MM.1S (cell line): ENCODE measurements at regions not wholly inside any gene's neighbourhood (a gene's known extent, or its start where the extent isn't known, plus 50 kb on each side); places are given as distances from the start of the nearest gene placed in this dataset.

Experiments
- DNase-seq: peaks from one replicate; pipeline ENCODE4 v3.0.0-alpha.2; 2015
- H2AFZ ChIP-seq: fragments of 300-600 bp; sonication (generic); 2 replicates; pipeline ENCODE4 v1.6.0; 2016; ENCODE audit warnings: antibody characterized with exemption, low read length
- H3F3A ChIP-seq: fragments of 300-600 bp; sonication (generic); 2 replicates; pipeline ENCODE4 v1.6.1; 2016; ENCODE audit warnings: mild to moderate bottlenecking, antibody characterized with exemption, low read length, moderate library complexity, mixed read lengths; ENCODE audit not compliant: insufficient read depth
- H3K27ac ChIP-seq: fragments of 300-600 bp; sonication (generic); 2 replicates; pipeline ENCODE4 v1.5.1; 2016; ENCODE audit warnings: mild to moderate bottlenecking, low read length
- H3K27me3 ChIP-seq: fragments of 300-600 bp; sonication (generic); replicated peaks from 2 replicates; pipeline ENCODE4 v1.6.0; 2016; ENCODE audit warnings: low read length; ENCODE audit not compliant: insufficient read depth
- H3K36me3 ChIP-seq: fragments of 300-600 bp; sonication (generic); replicated peaks from 2 replicates; pipeline ENCODE4 v1.6.1; 2016; ENCODE audit warnings: mild to moderate bottlenecking, low read length, mixed read lengths; ENCODE audit not compliant: insufficient read depth
- H3K4me1 ChIP-seq: fragments of 300-600 bp; sonication (generic); 2 replicates; pipeline ENCODE4 v1.6.1; 2016; ENCODE audit warnings: low read length, mixed read lengths
- H3K4me2 ChIP-seq: fragments of 300-600 bp; sonication (generic); 2 replicates; pipeline ENCODE4 v1.6.0; 2016; ENCODE audit warnings: low read depth, low read length
- H3K4me3 ChIP-seq: fragments of 300-600 bp; sonication (generic); 2 replicates; pipeline ENCODE4 v1.5.1; 2016; ENCODE audit warnings: low read length, mixed read lengths
- H3K79me2 ChIP-seq: fragments of 300-600 bp; sonication (generic); 2 replicates; pipeline ENCODE4 v1.6.1; 2016; ENCODE audit warnings: mixed run types, low read length, mixed read lengths
- H3K9ac ChIP-seq: fragments of 300-600 bp; sonication (generic); 2 replicates; pipeline ENCODE4 v1.6.1; 2016; ENCODE audit warnings: low read length, mixed read lengths
- H3K9me2 ChIP-seq: fragments of 300-600 bp; sonication (generic); replicated peaks from 2 replicates; pipeline ENCODE4 v1.6.1; 2016; ENCODE audit warnings: mild to moderate bottlenecking, low read length, mixed read lengths; ENCODE audit not compliant: insufficient read depth
- H3K9me3 ChIP-seq: fragments of 300-600 bp; sonication (generic); replicated peaks from 2 replicates; pipeline ENCODE4 v1.6.1; 2016; ENCODE audit warnings: mild to moderate bottlenecking, low read length, mixed read lengths; ENCODE audit not compliant: insufficient read depth
- H4K20me1 ChIP-seq: fragments of 300-600 bp; sonication (generic); 2 replicates; pipeline ENCODE4 v1.6.1; 2016; ENCODE audit warnings: mild to moderate bottlenecking, low read length, moderate library complexity, mixed read lengths; ENCODE audit not compliant: insufficient read depth
- EZH2 ChIP-seq: fragments of 300-600 bp; sonication (generic); optimal IDR thresholded peaks from 2 replicates; pipeline ENCODE3; 2017; ENCODE audit warnings: low read depth, mild to moderate bottlenecking, antibody characterized with exemption, low read length, mixed read lengths
- EZH2phosphoT487 ChIP-seq: fragments of 300-600 bp; sonication (generic); IDR thresholded peaks from 2 replicates; pipeline ENCODE4 v1.6.1; 2018; ENCODE audit warnings: antibody characterized with exemption, low read length
- TF ChIP-seq, protein P1 (sequence below): fragments of 300-600 bp; sonication (generic); IDR thresholded peaks from 2 replicates; pipeline ENCODE4 v1.5.1; 2016; ENCODE audit warnings: antibody characterized with exemption, low read length, mixed read lengths

GRCh38 chr3:127501177-127501576 is 89.4 kb downstream of the TPRA1 start:
- H3F3A ChIP-seq = no peaks in the 10 kb centered on the region
- no peaks in the 10 kb centered on the region for H3K4me1 ChIP-seq
- no peaks in the 10 kb centered on the region for H3K27me3 ChIP-seq
- H3K79me2 ChIP-seq = no peaks in the 10 kb centered on the region
- no peak overlapping the region for H2AFZ ChIP-seq
- H3K27ac ChIP-seq = no peak overlapping the region
- no peaks in the 10 kb centered on the region for H3K36me3 ChIP-seq
- TF ChIP-seq EZH2phosphoT487 = no peak
- TF ChIP-seq EZH2 = no peak
- TF ChIP-seq, protein P1, sequence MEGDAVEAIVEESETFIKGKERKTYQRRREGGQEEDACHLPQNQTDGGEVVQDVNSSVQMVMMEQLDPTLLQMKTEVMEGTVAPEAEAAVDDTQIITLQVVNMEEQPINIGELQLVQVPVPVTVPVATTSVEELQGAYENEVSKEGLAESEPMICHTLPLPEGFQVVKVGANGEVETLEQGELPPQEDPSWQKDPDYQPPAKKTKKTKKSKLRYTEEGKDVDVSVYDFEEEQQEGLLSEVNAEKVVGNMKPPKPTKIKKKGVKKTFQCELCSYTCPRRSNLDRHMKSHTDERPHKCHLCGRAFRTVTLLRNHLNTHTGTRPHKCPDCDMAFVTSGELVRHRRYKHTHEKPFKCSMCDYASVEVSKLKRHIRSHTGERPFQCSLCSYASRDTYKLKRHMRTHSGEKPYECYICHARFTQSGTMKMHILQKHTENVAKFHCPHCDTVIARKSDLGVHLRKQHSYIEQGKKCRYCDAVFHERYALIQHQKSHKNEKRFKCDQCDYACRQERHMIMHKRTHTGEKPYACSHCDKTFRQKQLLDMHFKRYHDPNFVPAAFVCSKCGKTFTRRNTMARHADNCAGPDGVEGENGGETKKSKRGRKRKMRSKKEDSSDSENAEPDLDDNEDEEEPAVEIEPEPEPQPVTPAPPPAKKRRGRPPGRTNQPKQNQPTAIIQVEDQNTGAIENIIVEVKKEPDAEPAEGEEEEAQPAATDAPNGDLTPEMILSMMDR = no peak
- no peaks in the 10 kb centered on the region for H3K9me2 ChIP-seq
- no peaks in the 10 kb centered on the region for H4K20me1 ChIP-seq
- no peak for DNase-seq
- no peak overlapping the region for H3K9ac ChIP-seq
- H3K9me3 ChIP-seq = no peaks in the 10 kb centered on the region
- H3K4me2 ChIP-seq = no peak overlapping the region
- H3K4me3 ChIP-seq = no peak overlapping the region

DNA sequence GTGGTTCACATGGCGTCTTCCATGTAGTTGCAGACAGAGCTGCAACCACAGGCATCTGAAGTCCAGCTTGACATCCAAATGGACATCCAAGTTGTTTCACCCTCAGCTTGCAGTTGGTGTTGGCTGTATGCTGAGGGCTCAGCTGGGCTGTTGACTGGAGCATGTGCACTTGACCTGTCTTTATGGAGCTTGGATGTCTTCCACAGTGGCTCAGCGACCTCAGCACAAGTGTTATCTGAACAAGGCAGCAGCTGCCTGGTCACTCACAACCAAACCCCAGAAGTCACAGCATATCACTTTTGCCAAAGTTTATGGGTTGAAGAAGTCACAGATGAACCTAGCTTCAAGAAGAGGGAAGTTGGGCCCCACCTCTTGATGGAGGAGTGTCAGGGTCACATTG is 92.9 kb downstream of the TPRA1 start:
- H3K27ac ChIP-seq = no peak overlapping the region
- no peaks in the 10 kb centered on the region for H3F3A ChIP-seq
- H2AFZ ChIP-seq = no peak overlapping the region
- no peak overlapping the region for H3K4me2 ChIP-seq
- H3K9ac ChIP-seq = no peak overlapping the region
- no peaks in the 10 kb centered on the region for H4K20me1 ChIP-seq
- TF ChIP-seq, protein P1 = no peak
- TF ChIP-seq EZH2phosphoT487 = no peak
- TF ChIP-seq EZH2 = no peak
- H3K4me1 ChIP-seq = no peaks in the 10 kb centered on the region
- no peak for DNase-seq
- H3K79me2 ChIP-seq = no peaks in the 10 kb centered on the region
- H3K9me2 ChIP-seq = no peaks in the 10 kb centered on the region
- no peaks in the 10 kb centered on the region for H3K9me3 ChIP-seq
- H3K36me3 ChIP-seq = no peaks in the 10 kb centered on the region
- no peak overlapping the region for H3K4me3 ChIP-seq
- H3K27me3 ChIP-seq = no peaks in the 10 kb centered on the region

DNA sequence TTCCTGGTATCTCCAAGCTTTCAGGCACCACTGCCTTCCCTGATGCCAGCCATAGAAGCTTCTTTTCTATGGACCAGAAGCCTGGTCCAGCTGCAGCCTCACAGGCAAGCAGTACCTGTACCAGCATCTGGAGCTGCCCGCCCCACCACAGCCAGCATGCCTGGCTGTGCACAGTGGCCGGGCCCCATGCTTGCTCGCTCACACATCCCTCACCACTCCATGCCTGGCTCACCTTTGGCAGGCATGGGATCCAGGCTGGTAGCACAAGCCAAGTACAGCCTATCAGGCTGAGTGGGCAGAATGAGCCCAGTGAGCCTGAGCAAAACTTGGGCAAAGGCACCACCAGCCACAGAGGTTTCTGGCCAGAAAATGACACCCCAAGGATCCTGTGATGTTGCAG is 93.4 kb downstream of the TPRA1 start:
- Histone ChIP-seq H3K27me3 (no peaks in the 10 kb centered on the region), H4K20me1 (no peaks in the 10 kb centered on the region), H3K4me2 (no peak overlapping the region), H3K36me3 (no peaks in the 10 kb centered on the region), H3K9ac (no peak overlapping the region), H3K9me2 (no peaks in the 10 kb centered on the region), H3F3A (no peaks in the 10 kb centered on the region), H3K4me3 (no peak overlapping the region), H3K4me1 (no peaks in the 10 kb centered on the region), H3K9me3 (no peaks in the 10 kb centered on the region), H2AFZ (no peak overlapping the region), H3K27ac (no peak overlapping the region), H3K79me2 (no peaks in the 10 kb centered on the region)
- no peak for TF ChIP-seq EZH2phosphoT487
- DNase-seq = no peak

GRCh38 chr3:127495821-127496655 is 94.5 kb downstream of the TPRA1 start:
- H3K9ac ChIP-seq = no peak overlapping the region
- no peaks in the 10 kb centered on the region for H3F3A ChIP-seq
- no peak overlapping the region for H2AFZ ChIP-seq
- H3K9me2 ChIP-seq = no peaks in the 10 kb centered on the region
- no peaks in the 10 kb centered on the region for H3K36me3 ChIP-seq
- H3K4me3 ChIP-seq = no peak overlapping the region
- no peaks in the 10 kb centered on the region for H3K9me3 ChIP-seq
- no peaks in the 10 kb centered on the region for H3K79me2 ChIP-seq
- no peaks in the 10 kb centered on the region for H4K20me1 ChIP-seq
- no peak overlapping the region for H3K27ac ChIP-seq
- DNase-seq = no peak
- no peaks in the 10 kb centered on the region for H3K4me1 ChIP-seq
- no peak for TF ChIP-seq EZH2phosphoT487
- TF ChIP-seq EZH2 = no peak
- TF ChIP-seq, protein P1 = no peak
- no peak overlapping the region for H3K4me2 ChIP-seq
- no peaks in the 10 kb centered on the region for H3K27me3 ChIP-seq
